Upper lobe of left lung (tissue), 6 donors: ENCODE measurements at regions not wholly inside any gene's neighbourhood (a gene's known extent, or its start where the extent isn't known, plus 50 kb on each side); places are given as distances from the start of the nearest gene placed in this dataset.

Source experiments
- ATAC-seq, 2 donors: fragments of 200-7000 bp; cut with Tn5 transposase; one replicate each; pipeline ENCODE4 v1.9.1; 2022; ENCODE audit warnings: mild to moderate bottlenecking in 2 of 2, moderate library complexity in 2 of 2; ENCODE audit not compliant: low FRiP score in 2 of 2
- DNase-seq, 2 donors: peaks; one replicate each; pipeline ENCODE4 v3.0.0-alpha.2; 2019 to 2020
- H3K27ac ChIP-seq, 4 donors: fragments of 200-600 bp; sonication (generic); one replicate each; pipeline ENCODE4 v1.5.1; 2016 to 2019
- H3K27me3 ChIP-seq, 4 donors: fragments of 200-600 bp; sonication (generic); one replicate each; pipeline ENCODE4 v1.5.1; 2017 to 2019
- H3K36me3 ChIP-seq, 4 donors: fragments of 200-600 bp; sonication (generic); one replicate each; pipeline ENCODE4 v1.5.1; 2016 to 2019
- H3K4me1 ChIP-seq, 4 donors: fragments of 200-600 bp; sonication (generic); one replicate each; pipeline ENCODE4 v1.5.1; 2018 to 2019
- H3K4me3 ChIP-seq, 4 donors: fragments of 200-600 bp; sonication (generic); one replicate each; pipeline ENCODE4 v1.5.1; 2017 to 2019; ENCODE audit warnings: mild to moderate bottlenecking in 2 of 4, moderate library complexity in 1 of 4
- H3K9me3 ChIP-seq, 4 donors: fragments of 200-600 bp; sonication (generic); one replicate each; pipeline ENCODE4 v1.5.1; 2018 to 2019
- CTCF ChIP-seq, 6 experiments: fragments of 450-650 bp in 4 of 6; fragments of 200-600 bp in 2 of 6; sonication (generic) in 2 of 6; IDR thresholded peaks; one replicate each; pipeline ENCODE4 v1.5.1; 2016 to 2019; ENCODE audit warnings: antibody characterized with exemption in 6 of 6
- EP300 ChIP-seq, 4 donors: sonication (generic); formaldehyde crosslinking; IDR thresholded peaks; one replicate each; pipeline ENCODE4 v1.5.1; 2017; ENCODE audit warnings: antibody characterized with exemption in 4 of 4, control low read depth in 2 of 4
- POLR2A ChIP-seq, 4 donors: fragments of 450-650 bp; IDR thresholded peaks; one replicate each; pipeline ENCODE4 v1.5.1; 2016 to 2017; ENCODE audit warnings: antibody characterized with exemption in 4 of 4, mild to moderate bottlenecking in 2 of 4
- POLR2AphosphoS5 ChIP-seq, 2 donors: sonication (generic); formaldehyde crosslinking; IDR thresholded peaks; one replicate each; pipeline ENCODE4 v1.5.1; 2017; ENCODE audit warnings: antibody characterized with exemption in 2 of 2
- WGBS, 2 donors: methylation state at CpG; one replicate each; pipeline ENCODE4 v1.1.5; 2017 to 2018; 5-methylcytosine and 5-hydroxymethylcytosine counted together
- donor health status: DM: no; HTN: no; CAD: no; lungs with moderate emphysema.
- donor health status: DM: no; HTN: yes; CAD: no; lungs with severe emphysema.

GRCh38 chrX:39640866-39641265 lies 456.9 kb downstream of the BCOR start:
- WGBS, 2 donors = 90 to 93% methylated on average over 2 of the region's 2 CpGs
- TF ChIP-seq POLR2A (IDR thresholded peaks at IDR 0.05) (no peak), CTCF (IDR thresholded peaks at IDR 0.05) (no peak), EP300 (IDR thresholded peaks at IDR 0.05) (no peak), POLR2AphosphoS5 (IDR thresholded peaks at IDR 0.05) (no peak)
- Histone ChIP-seq H3K27ac (no peak overlapping the region), H3K27me3 (no peaks in the 10 kb centered on the region), H3K4me1 (no peaks in the 10 kb centered on the region), H3K9me3 (no peaks in the 10 kb centered on the region), H3K4me3 (no peak overlapping the region), H3K36me3 (no peaks in the 10 kb centered on the region)
- DNase-seq (no peak), ATAC-seq (no peak)

- H3K4me1 ChIP-seq = no peaks in the 10 kb centered on the region
- no peak overlapping the region for H3K4me3 ChIP-seq
- 32 to 49% methylated on average over 10 of the region's 10 CpGs for WGBS, 2 donors
- no peaks in the 10 kb centered on the region for H3K27me3 ChIP-seq
- no peaks in the 10 kb centered on the region for H3K9me3 ChIP-seq
- H3K27ac ChIP-seq = no peak overlapping the region
- ATAC-seq = no peak
- TF ChIP-seq CTCF (IDR thresholded peaks at IDR 0.05) (no peak), POLR2AphosphoS5 (IDR thresholded peaks at IDR 0.05) (no peak), EP300 (IDR thresholded peaks at IDR 0.05) (no peak), POLR2A (IDR thresholded peaks at IDR 0.05) (no peak)
- no peaks in the 10 kb centered on the region for H3K36me3 ChIP-seq
- DNase-seq = peak in 1 of 2 donors; percentile 17
These were observed 455.7 kb downstream of the BCOR start for GRCh38 chrX:39642071-39642470.

- TF ChIP-seq POLR2AphosphoS5 (IDR thresholded peaks at IDR 0.05) = no peak
- no peak for TF ChIP-seq CTCF (IDR thresholded peaks at IDR 0.05)
- no peak for TF ChIP-seq EP300 (IDR thresholded peaks at IDR 0.05)
- no peak for TF ChIP-seq POLR2A (IDR thresholded peaks at IDR 0.05)
- 92% methylated on average over 2 to 3 of the region's 3 CpGs for WGBS, 2 donors
- no peak overlapping the region for H3K27ac ChIP-seq
These were observed 454.2 kb downstream of the BCOR start for GRCh38 chrX:39643550-39643949.

GRCh38 chrX:39645178-39645895 lies 452.4 kb downstream of the BCOR start:
- no peaks in the 10 kb centered on the region for H3K27me3 ChIP-seq
- WGBS, 2 donors = 72 to 74% methylated on average over 18 to 21 of the region's 21 CpGs
- DNase-seq = peak in 1 of 2 donors; percentile 8
- no peak overlapping the region for H3K4me3 ChIP-seq
- no peaks in the 10 kb centered on the region for H3K9me3 ChIP-seq
- H3K27ac ChIP-seq = peak overlapping the region in 1 of 4 donors; percentile 46
- H3K36me3 ChIP-seq = no peaks in the 10 kb centered on the region
- TF ChIP-seq EP300 (IDR thresholded peaks at IDR 0.05) (no peak), CTCF (IDR thresholded peaks at IDR 0.05) (no peak), POLR2A (IDR thresholded peaks at IDR 0.05) (no peak), POLR2AphosphoS5 (IDR thresholded peaks at IDR 0.05) (no peak)
- peak in 1 of 2 donors; percentile 85 for ATAC-seq
- H3K4me1 ChIP-seq = no peaks in the 10 kb centered on the region

More at GRCh38 chrX:39643550-39643949, 454.2 kb downstream of the BCOR start:
- Histone ChIP-seq H3K4me3 (no peak overlapping the region), H3K9me3 (no peaks in the 10 kb centered on the region), H3K27me3 (no peaks in the 10 kb centered on the region), H3K36me3 (no peaks in the 10 kb centered on the region), H3K4me1 (no peaks in the 10 kb centered on the region)
- ATAC-seq (no peak), DNase-seq (no peak)
